HG02763 (cell line): ENCODE measurements at regions not wholly inside any gene's neighbourhood (a gene's known extent, or its start where the extent isn't known, plus 50 kb on each side); places are given as distances from the start of the nearest gene placed in this dataset.

Source experiments
- ATAC-seq: cut with Tn5 transposase; IDR thresholded peaks from one replicate; pipeline ENCODE4 v1.9.1; 2021; ENCODE audit warnings: mild to moderate bottlenecking, moderate library complexity; ENCODE audit not compliant: unreplicated experiment

DNA sequence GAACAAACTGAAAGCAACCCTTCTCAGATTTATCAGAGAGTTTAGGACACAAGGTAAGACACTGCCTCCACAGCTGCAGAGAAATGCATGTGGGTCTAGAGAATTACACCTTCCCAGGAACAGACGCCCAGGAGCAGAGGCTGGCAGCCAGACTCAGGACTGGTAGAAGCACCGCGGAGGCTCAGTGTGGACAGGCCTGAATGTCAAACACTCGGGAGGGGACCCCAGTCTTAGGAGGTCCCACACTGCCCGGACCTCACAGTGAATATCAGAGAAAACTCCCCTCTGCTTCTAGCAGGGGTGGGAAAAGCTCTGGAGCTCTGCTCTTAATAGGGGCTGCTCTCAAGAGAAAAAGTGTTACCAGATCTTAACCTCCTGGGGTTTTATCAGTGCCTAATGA, 952.7 kb downstream of the BRD1 start:
- ATAC-seq: no peak

DNA sequence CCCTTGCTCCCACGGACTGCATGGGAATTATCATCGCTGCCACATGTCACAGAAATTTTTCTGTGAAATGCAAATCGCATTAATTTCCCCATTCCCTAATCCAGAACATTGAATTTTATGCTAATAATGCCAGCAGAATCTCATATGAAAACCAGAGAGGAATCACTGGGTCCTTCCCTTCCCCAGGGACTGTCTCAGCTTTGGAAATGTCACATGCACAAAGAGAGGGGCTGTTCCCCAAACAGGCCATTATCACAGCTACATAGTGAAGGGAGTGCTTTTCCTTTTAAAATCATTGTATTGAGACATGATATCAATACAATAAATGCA, 954.5 kb downstream of the BRD1 start:
- ATAC-seq: no peak

DNA sequence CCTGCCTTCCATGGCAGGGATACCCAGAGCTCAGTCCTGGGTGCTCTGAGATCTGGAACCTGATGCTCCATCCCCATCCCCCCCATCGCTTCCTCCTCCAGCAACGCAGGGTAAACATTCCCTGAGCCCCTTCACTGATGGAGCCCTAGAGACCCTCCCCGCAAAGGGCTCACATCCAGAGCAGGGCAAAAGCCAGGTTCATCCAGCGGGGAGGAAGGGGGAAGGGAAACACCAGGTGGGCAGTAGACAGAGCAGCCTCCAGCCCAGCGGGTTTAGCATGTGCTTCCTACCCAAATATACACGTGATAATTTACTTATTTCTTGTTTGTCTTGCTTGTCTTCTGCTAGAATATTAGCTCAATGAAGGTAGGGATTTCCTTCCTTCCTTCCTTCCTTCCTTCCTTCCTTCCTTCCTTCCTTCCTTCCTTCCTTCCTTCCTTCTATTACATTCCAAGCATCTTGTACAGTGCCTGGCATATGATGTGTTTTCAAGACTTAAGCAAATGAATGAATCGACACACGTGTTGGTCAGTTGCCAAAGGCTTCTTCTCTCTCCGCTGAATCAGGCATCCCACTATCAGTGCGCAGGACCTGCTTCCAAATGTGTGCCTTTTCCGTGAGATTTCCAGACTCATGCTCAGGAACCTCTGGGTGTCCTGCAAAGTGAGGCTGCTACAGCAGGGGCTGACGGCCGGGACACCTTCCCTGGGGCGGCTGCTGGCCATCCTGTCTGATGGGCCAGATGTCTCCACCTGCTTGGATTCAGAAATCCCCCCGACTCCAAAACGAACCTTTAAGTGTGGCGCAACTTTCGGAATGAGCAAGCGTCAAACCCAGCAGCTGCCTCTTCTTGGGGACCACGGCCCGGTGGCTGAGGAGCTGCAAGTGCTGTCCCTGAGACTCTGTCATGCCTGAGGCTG, 955.1 kb downstream of the BRD1 start:
- ATAC-seq: no peak

DNA sequence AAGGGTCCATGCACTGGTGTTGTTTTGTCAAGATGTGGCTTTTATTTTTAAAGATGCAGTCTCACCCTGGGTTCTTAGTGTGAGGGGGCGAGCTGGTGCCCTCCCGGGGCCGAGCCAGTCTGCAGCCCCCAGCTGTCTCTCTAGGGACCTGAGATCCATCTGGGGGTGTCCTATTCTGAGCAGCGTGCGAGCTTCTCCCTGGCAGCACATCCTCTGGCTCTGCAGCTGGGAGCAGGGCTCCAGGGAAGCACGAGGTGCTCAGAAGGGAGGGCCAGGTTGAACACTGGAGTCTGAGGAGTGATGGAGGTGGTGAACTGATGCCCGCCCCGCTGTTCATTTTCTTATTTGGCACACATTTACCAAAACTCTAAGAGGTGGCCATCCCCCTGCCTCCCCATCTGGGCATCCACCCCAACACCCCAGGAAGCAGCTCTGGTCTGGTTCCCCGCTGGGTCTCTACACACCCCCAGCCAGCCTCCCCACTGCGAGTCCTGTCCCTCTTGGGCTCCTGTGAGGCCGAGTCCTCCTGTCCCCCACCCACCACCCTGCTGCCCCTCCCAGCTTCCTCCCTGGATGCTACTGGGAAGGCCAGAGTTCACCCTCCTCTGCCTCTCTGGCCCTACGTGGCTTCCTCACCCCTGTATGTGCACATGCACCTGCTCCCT, 956.4 kb downstream of the BRD1 start:
- no peak for ATAC-seq

DNA sequence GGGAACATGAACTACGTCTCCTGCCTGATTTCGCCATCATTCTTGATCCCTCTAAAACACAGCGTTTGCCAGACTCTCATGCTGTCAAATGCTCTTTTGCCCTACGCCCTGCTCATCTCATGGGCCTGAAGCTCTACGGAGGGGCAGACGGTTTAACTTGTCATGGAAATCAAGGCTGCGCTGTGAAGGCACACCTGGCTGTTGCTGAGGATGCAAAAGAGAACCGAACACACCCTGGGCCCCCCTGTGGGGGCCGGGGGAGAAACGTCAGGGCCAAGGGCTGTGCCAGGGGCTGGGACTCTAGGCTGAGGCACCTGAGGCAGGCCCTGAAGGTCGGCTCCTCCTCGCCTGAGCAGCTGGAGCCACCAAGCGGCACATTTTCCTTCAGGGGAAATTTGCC, 957.2 kb downstream of the BRD1 start:
- no peak for ATAC-seq

DNA sequence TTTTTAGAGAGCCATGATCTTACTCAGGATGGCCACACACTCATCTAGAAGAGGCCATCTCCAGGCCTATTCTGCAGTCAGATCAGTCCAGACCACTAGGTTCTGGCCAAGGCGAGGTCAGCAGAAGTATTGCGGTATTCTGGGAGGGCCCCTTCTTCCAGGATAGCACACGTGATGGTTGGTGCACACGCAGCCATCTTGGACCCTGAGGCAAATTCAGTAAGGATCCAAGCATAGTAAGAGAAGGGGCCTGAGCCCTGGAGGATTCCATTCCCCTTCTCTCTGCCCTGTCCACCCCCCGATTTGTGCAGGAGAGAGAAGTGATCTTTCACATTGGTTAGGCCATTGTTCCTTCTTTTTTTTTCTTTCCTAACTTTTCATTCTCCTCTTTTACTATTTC, 957.9 kb downstream of the BRD1 start:
- no peak for ATAC-seq

DNA sequence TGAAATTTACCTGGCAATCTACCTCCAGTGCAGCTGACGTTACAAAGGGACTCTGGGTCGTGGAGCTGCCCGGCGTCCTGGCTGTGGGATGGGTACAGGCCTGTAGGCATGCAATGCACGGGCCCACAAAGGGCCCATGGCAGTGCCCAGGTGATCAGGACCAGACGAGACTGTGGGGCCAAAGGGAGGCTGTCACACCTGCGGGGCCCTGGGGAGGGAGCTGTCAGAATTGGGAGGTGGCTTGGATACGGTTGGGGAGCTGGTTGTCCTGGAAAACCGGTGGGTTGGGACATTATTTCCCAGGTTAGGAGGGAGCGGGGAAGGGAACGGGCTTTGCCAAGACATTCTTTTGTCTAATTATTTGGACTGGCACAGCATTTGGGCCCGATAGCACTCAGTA, 958.5 kb downstream of the BRD1 start:
- ATAC-seq: no peak

DNA sequence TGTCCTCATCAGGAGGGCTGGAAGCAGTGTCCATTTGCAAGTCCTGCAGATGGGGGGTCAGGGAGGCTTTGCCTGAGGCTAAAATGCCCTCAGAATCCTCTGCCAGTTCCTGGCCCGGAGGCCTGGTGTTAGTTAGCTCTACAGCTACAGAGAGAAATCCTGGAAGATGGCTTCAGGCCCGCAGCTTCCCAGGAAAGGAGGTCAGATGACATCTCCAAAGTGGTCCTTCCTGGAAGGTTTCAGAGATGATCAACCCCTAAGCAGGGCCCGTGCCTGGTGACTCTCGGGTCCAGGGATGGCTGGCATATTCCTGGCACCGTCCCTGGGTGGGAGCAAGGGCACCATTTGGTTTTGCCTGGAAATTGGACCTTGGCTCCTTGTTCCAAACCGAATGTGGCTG, 959.1 kb downstream of the BRD1 start:
- ATAC-seq: no peak

DNA sequence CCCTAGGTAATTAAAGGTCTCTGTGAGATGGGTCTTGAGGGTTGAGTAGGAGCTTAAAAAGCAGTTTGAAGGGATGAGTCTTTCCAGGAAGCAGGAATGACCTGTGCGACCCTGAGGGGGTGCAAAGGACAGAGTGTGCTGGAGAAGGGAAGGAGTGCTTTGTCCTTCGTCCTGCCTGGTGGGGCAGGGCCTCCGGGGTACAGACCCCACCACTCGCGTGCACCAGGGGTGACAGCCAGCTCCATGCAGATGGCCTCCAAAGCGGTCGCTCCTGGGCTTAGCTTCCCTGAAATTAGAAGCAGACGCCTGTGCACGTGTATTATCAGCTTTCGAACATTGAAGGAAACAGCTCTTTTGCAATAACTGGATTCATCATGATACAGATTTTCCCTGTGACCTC, 959.8 kb downstream of the BRD1 start:
- no peak for ATAC-seq

DNA sequence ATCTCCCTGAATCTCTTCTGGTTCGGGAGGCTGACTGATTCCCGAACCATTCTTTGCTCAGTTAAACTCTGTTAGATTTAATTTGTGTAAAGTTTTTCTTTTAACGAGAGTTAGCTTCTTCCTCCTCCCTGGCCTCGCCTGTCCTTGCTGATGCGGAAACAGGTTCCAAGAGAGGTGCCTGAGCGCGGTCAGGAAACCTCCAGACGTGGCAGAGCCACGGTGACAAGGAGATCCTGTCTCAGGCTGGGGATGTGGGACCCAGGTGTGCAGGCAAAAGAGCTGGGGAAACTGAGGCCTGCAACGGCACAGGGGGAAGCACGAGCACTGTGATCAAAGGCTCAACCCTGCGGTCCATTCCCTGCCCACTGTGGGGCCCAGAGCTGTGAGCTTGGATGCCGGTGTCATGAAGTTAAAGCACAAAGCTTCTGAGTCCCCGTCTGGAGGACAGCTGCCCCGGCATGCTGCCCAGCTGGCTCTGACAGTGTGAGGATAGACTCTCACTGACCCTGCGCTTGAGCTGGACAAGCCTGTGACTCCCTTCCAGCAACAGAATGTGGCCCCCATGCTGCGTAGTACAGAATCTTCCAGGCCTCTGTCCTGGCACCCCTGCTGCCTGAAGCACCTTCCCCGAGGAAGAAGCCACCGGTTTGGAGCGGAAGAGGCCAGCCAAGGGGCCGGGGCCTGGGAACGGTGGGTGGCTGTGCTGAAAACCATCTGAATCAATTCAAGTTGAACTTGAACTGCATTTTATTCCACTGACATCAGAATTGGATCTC, 960.6 kb downstream of the BRD1 start:
- ATAC-seq: no peak

DNA sequence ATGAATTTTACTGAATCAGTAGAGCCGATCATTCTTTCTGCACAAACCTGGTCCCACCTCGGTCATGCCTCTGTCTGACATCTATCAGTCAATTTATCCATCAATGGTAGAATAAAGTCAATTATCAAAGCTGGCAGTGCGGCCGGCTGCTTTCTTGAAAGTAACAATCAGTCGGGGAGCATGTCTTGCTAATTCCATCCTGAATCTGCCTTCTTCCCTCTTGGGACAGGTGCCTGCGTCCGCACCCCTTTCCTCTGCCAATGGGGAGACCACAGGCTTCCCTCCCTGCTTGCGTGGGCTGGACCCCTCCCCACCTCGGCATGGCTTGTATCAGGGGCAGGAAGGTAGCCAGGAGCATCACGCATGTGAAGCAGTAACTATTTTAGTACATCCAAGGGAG, 962.9 kb downstream of the BRD1 start:
- ATAC-seq: no peak

DNA sequence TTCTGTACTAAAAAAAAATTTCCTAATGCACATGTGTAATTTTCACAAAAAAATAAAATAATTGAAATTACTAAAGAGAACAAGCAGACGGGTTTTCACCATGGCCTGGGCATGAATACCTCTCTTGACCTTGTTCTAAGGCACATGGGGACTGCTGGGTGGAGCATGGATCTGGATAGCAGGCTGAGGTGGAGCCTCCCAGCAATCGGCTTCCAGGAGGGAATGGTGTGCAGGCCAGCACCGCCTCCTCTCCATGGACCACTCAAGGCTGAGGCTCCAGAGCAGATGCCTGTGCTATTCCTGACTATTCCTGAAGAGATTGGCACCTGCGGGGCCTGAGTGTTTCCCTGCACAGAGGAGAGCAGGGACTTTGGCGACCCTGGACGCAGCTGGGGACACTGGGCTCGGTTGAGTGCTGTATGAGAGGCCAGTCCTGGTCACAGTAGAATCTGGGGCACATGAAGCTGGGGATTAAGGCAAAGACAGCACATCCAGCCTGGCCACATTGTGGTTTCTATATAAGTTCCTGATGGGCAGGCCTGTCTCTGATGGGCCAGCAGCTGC, 963.6 kb downstream of the BRD1 start:
- ATAC-seq: no peak

DNA sequence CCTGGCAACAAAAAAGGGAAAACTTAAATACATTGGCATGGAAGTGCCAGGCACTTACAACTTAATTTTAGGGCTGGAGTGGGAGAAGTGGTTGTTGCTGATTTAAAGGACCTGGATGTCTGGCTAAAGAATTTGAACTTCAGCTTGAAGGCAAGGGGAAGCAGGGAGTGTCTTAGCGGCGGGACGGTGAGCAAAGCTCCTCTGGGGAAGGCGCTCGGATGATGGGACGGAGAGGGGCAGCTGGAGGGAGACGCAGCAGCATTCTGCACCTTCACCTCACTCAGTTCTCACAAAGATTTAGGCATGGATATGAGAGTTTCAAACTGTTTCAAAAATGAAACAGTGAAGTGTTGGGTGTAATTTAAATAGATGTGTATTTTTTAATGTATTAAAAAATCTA, 967.1 kb downstream of the BRD1 start:
- no peak for ATAC-seq

DNA sequence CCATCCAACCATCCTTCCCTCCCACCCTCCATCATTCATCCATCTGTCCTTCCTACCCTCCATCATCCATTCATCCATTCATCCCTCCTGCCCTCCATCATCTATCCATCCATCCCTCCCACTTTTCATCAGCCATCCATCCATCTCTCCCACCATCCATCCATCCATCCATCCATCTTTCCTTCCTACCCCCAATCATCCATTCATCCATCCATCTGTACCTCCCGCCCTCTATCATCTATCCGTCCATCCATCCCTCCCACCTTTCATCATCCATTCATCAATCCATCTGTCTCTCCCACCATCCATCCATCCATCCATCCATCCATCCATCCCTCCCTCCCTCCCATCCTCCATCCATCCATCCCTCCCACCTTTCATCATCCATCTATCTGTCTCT, 968.8 kb downstream of the BRD1 start:
- no peak for ATAC-seq

DNA sequence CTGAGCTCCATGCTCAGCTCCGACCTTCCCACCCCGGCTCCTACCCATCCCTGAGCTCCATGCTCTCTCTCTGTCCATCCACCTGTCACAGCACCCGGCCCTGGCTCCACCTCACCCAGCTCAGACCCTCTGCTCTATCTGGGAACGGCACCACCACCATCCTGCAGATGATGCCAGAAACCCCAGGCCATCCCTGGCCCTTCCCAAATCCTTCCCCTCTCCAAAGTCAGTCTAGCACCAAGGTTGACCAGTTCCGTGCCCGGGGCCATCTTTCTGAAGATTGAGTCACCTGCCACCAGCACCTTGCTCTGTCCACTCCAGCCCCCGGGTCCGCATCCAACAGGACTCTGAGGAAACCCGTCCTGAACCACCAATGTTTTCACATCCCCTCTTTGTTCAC, 969.6 kb downstream of the BRD1 start:
- ATAC-seq: no peak

DNA sequence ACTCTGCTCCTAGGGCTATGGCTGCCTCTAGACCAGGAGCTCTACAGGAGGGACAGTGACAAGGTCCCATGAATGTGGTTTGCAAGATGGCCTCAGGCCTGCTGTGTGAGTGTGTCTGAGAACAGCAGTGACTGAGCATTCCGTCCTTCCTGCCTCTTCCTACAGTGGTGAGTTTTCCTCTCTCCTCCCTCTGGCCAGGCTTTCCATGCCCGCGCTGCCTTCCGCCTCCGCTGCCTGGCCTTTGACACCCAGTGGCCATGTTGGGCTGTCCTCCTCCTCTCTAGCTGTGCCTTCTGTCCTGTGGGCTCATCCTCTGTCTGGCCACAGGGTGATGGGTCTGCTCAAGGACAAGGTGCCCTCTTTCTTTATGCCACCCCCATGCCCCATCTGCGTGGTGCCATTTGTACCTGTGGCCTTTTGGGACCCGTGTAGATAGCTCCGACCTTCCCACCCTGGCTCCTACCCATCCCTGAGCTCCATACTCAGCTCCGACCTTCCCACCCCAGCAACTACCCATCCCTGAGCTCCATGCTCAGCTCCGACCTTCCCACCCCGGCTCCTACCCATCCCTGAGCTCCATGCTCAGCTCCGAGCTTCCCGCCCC, 970.4 kb downstream of the BRD1 start:
- no peak for ATAC-seq

DNA sequence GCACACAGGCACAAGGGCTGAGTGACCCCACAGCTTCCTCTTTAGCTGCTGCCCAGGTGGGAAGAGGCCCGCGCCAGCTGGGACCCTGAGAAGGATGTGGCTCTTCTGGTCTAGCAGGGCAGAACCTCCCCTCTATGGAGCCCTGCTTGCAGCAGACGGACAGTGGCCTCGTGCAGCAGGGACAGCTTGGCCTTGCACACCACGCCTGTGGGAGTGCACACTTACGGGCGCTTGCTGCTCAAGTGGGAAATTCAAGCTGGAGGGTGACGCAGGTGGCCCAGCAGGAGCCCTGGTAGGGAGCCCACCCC, 971.4 kb downstream of the BRD1 start:
- ATAC-seq: no peak

DNA sequence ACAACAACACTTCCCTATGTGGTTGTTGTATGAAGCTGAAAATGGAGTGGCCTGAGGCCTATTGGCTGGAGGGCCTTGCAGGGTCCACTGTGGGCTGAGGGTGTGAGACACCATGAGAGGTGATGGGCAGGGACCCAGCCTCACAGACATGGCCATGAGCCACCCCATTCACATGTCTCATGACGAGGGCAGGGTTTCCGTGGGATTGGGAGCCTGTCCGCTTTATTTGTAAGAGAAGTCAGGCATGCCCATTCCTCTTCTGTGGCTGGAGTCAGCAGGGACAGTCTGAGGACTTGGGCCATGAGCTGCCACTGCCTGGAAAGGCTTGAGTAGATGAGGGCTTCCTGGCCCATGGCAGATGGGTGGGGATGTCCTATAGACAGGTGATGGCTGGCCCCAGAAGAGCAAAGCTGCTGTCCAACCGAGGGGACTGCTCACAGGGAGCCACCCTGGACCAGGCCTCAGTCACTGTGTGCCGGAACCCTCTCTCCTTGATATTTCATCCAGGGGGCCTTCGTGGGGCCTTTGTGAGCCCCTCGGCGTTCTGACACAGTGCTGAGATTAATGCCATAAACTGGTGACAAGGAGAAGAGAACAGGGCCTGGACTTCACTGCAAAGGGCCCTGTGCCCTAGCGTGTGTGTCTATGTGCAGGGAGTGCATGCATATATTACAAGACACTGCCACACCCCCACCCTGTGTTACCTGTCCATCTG, 971.9 kb downstream of the BRD1 start:
- ATAC-seq: no peak

DNA sequence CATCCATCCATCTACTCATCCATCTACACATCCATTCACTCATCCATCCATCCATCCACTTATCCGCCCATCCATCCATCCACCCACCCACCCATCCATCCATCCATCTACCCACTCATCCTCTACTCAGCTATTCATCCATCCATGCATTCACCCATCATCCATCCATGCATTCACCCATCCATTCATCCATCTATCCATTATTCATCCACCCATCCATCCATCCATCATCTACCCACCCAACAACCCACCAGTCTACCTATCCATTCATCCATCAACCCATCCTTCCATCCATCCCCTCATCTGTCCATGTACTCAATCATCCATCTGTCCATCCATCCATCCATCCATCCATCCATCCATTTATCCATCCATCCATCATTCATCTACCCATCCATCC, 972.7 kb downstream of the BRD1 start:
- no peak for ATAC-seq

DNA sequence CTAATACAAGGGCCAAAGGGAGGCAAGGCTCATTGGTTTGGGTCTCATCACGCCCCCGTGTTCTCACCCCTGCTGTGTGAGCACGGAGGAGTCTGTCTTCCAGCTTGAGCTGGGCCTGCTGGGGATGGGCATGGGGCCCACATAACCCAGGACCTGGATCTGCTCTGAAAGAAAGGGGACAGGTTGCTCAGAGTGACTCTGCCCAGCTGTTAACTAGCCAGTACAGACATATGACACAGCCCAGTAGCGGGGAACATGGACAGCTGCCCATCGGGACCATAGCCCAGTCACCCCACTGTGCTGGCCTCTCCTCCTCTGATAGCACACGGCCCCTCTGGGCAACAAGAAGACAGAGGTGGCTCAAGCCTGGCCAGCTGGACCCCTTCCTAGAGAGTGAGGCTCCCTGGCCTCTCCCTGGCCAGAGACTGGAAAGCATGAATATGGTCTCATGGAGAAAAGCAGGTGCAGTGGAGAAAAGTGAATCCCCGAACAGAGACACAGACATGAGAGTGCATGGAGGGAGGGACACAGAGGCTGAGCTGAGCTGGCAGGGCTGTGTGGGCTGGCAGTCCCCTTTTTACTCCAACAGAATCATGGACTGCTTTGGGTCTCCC, 973.9 kb downstream of the BRD1 start:
- no peak for ATAC-seq
